Right hindlimb (tissue), 1 donor: ENCODE measurements at regions not wholly inside any gene's neighbourhood (a gene's known extent, or its start where the extent isn't known, plus 50 kb on each side); places are given as distances from the start of the nearest gene placed in this dataset.

Experiments
- DNase-seq: peaks from one replicate; pipeline ENCODE4 v3.0.0-alpha.2; 2018

GRCh38 chr1:59133997-59134396 lies 162.9 kb upstream of the FGGY start:
- no peak for DNase-seq

- no peak for DNase-seq
These were observed 161.1 kb upstream of the FGGY start for GRCh38 chr1:59135761-59136255.

- DNase-seq = no peak
These were observed 160.2 kb upstream of the FGGY start for GRCh38 chr1:59136541-59137275.

GRCh38 chr1:59137276-59137615 lies 159.6 kb upstream of the FGGY start:
- DNase-seq = no peak

GRCh38 chr1:59137968-59138367 lies 158.9 kb upstream of the FGGY start:
- no peak for DNase-seq

GRCh38 chr1:59138402-59138801 lies 158.5 kb upstream of the FGGY start:
- DNase-seq = no peak

GRCh38 chr1:59139396-59139795 lies 157.5 kb upstream of the FGGY start:
- no peak for DNase-seq

- no peak for DNase-seq
These were observed 155.5 kb upstream of the FGGY start for GRCh38 chr1:59141267-59141863.

- DNase-seq = no peak
These were observed 154.4 kb upstream of the FGGY start for GRCh38 chr1:59142311-59143132.

GRCh38 chr1:59143133-59143487 lies 153.8 kb upstream of the FGGY start:
- DNase-seq = no peak

GRCh38 chr1:59143811-59144210 lies 153.1 kb upstream of the FGGY start:
- DNase-seq = no peak

- DNase-seq = no peak
These were observed 151.9 kb upstream of the FGGY start for GRCh38 chr1:59144959-59145358.

GRCh38 chr1:59146056-59146455 lies 150.8 kb upstream of the FGGY start:
- no peak for DNase-seq

GRCh38 chr1:59146651-59147358 lies 150.1 kb upstream of the FGGY start:
- DNase-seq = peak; percentile 63

- DNase-seq = no peak
These were observed 147.5 kb upstream of the FGGY start for GRCh38 chr1:59149435-59149834.

GRCh38 chr1:59150577-59151386 lies 146.1 kb upstream of the FGGY start:
- DNase-seq = peak; percentile 52

GRCh38 chr1:59151387-59151761 lies 145.5 kb upstream of the FGGY start:
- no peak for DNase-seq

GRCh38 chr1:59151860-59152259 lies 145.0 kb upstream of the FGGY start:
- no peak for DNase-seq

- no peak for DNase-seq
These were observed 144.4 kb upstream of the FGGY start for GRCh38 chr1:59152511-59152910.

GRCh38 chr1:59154401-59154800 lies 142.5 kb upstream of the FGGY start:
- DNase-seq = no peak

GRCh38 chr1:59155351-59155750 lies 141.5 kb upstream of the FGGY start:
- no peak for DNase-seq

GRCh38 chr1:59156051-59156450 lies 140.8 kb upstream of the FGGY start:
- DNase-seq = no peak
